GM18517 (cell line): ENCODE measurements at regions not wholly inside any gene's neighbourhood (a gene's known extent, or its start where the extent isn't known, plus 50 kb on each side); places are given as distances from the start of the nearest gene placed in this dataset.
"Not testable (repeated sequence)": the region's sequence is repeated elsewhere in the genome, so short reads cannot be mapped to it uniquely, and the experiment has no call there.

Source experiments
- ATAC-seq: cut with Tn5 transposase; IDR thresholded peaks from one replicate; pipeline ENCODE4 v1.9.1; 2021; ENCODE audit warnings: mild to moderate bottlenecking, moderate library complexity; ENCODE audit not compliant: unreplicated experiment

DNA sequence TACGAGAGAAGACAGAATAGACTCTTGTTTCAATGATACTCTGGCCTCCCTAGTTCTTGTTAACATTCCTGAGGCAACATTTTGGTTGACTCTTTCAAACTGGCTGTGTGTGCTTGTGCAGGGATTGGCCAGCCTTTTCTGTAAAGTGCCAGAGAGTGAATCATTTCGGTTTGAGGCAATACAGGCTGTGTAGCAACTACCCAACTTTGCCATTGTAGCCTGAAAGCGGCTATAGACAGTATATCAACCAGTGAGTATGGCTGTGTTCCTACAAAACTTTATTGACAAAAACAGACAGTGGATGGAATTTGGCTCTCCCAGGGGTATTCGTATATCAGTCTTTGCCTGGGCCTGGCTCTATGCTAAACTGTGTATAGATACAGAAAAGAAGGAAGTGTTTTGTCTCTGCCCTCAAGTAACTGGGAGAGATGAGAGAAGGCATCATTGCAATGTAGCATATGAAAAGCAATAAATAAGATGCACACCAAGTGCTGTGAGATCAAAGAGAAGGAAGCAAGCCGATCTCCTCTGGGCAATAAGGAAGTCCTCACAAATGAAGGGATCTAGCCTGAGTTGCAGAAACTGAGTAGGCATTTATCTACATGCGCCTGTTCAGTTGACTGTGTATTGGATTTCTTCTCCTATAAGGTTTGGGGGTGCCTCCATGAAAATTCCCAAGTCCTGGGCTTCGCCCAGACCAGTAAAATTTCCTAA lies 568.0 kb upstream of the KLF4 start:
- no peak for ATAC-seq

DNA sequence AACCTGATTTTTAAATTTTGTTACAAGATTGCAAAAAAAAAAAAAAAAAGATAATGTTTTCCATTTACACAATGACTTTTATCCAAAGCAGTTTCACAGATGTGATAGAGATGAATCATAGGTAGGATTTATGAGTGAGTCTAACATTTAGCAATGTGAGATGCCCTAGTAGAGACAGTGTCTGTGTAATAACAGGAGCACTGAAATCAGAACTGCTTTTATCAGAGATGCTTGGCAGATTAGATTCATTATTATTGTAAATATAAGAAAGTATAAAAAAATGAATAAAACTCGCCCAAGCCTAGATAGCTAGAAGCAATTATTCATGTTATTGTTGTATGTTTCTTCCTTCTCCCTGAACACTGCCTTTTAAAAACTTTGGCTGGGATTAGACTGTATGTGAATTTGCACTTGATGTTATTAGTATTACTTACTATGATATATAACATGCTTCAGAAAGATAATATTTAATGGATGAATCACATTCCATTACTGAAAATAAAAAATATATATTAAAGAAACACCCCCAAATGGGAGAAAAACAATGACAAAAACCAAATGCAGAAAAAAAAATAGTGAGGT lies 567.3 kb upstream of the KLF4 start:
- no peak for ATAC-seq

DNA sequence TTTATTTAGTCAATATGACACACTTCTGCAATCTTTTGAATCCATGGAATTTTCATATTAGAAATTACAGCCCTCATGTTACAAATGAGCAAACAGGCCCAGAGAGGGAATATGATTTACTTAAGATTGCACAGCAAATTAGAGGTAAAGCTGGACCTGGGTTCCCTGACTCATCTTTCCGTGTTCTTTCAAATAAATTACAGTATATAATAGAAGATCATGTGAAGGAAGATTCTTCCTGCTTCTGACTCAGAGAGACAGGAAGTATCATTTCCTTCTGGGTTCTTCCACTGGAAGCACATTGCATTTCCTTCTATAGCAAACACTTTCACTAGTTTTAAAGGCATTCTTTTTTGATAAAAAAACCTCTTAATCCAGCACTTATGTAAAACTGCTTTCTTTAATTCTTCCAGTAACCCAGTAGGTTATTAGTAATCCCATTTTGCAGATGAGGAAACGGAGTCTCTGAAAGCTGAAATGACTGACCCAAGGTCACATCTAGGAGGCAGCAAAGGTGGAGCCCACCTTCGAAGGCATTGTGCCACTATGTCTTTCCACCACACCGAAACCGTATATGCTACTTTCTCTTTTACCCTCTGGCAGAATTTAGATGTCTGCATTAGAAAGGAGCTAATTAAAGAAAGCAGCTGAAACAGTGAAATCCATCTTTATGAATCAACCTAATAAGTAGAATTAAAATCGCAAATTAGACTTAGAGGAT lies 566.7 kb upstream of the KLF4 start:
- no peak for ATAC-seq

DNA sequence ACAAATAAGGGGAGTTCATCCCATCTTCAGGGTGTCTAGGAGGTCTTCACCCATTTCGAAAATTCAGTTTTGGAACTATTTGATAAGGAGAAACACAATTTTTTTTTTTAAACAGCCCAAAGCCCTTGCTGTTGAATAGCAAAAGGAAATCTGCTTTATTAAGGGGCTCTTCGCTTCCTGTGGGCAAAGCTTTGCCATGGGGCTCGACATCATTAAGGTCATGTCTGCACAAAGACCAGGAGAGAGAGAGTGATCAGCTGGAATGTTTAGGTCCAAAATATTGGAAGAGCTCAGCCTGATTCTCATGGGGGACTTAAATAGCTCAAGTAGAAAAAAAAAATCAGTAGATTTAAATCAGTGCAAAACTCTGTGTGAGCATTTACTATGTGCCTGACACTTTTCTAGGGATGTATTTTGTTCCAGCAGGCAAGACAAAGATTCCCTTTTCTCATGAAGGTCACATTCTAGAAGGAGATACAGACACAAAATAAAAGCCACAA lies 564.6 kb upstream of the KLF4 start:
- ATAC-seq = no peak

DNA sequence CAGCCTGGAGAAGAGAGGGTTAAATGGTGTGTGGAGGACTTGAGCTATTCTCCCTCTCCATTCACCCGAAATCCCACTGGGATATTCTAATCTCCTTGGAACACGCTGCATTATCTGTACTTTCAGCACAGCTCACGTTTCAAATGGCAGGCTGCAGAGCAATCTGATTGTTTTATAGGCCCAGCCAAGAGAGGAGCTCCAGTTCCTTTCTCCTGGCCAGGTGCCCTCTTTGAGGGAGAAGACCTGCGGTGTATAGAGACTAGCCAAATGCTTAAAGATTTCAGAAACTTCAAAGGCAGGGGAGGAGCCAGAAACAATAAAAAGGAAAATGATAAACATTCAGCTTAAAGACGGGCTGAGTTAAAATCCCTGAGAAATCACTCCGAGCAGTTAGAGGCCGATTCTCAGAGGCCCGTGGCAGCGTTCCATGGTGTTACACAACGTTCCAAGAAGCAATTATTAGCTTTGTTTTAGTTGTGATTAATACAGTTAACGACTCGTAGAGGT lies 564.0 kb upstream of the KLF4 start:
- ATAC-seq = no peak

DNA sequence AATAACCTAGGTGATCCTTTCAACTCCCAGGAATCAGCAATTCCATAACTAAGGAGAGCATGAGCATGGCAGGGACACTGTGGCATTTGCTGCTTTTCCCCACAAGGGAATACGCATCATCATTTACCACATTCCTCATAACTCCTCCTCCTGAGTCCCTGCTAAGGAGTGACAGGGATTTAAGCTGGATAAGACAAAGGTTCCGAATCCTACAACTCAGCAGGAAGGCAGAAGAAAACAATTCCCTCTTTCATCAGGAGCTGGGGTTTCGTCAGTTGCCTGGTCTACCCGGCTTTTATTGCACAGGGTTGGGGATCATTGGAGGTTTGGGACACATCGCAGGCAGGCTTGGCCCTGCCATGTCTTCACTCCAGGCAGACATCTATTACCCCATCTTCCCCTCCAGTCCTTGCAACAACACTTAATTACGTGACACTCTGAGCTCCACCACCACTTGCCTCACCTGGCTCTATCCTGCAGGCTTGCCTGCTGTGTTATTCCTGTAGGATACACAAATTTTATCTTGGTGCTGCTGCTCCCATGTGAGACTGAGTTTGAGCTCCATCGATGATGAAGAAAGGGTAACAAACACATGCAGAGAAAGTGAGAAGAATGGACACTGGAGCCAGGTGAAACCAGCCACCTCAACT lies 563.0 kb upstream of the KLF4 start:
- ATAC-seq = no peak

DNA sequence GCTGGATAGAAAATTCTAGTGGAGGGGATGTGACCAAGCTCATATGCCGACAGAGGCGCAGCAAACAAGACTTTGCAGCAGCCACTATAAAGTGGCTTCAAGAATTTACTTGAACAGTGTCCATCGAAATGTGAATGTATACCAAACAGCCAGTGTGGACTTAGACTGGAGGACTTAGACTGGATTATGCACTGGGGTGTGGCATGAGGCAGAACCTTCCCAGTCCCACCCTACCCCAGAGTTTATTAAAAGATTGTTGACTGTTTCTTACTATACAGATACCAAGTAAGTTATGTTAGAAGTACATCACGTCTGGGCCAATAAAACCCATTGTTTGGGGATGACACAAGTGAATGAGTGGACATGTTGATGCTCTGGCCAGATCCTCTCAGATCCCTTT lies 561.3 kb upstream of the KLF4 start:
- no peak for ATAC-seq

DNA sequence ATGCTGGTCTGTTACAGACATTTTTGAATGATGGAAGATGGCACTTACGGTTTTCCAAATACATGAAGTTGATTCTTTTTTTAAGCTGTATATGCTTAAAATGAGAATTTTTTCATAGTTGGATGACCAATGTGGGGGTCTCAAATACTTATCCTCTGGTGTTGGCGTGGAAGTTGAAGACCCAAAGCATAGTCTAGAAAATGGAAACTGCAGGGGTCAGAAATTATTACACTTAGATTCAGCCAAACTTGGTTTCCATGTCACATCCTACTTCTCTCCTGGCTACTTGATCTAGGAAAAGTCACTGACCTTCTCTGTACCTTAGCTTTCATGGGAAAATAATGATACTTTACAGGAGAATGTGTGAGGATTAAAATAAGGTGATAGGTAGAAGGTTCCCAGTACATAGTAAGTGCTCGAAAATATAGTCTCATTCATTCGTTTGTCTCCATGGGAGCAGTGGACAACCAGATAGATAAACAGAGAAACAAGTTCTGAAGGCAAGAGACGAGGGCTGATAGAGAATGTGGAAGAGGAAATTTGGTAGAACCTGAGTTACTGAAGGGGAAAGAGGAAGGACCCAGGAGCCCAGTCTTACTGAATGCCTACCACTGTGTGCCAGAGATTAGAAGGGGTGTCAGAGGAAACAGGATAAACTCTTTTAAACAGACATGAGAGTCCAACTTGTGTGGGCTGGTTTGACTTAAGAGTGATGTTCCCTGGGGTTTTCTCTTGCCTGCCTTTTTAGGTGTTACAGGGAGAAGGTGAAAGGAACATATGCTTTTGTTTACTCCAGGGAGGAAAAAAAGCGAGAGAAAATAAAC lies 560.3 kb upstream of the KLF4 start:
- ATAC-seq = no peak

DNA sequence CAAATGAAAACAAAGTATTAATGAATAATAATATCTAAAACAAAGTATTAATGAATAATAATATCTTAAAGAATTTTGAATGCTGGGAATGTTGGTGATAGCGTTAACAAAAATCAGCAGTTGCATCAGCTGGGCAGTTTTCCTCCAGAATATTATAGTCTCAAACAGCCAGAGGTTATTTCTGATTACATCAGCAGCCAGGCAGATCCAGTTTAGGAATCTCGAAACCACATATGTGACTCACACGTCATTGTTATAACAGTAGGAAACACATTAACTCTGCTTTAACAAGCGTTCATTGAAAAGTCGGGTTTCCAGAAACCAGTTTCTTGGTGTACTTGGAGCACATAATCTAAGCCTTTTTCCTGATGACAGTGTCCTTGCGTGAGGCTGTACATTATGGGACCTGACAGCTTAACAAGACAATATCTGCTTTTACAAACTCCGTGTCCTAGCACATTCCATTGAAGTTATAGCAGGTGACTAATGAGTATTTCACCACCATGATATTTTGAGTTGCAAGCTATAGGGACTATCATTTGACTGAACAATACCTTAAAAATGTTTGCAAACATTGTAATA lies 559.5 kb upstream of the KLF4 start:
- no peak for ATAC-seq

DNA sequence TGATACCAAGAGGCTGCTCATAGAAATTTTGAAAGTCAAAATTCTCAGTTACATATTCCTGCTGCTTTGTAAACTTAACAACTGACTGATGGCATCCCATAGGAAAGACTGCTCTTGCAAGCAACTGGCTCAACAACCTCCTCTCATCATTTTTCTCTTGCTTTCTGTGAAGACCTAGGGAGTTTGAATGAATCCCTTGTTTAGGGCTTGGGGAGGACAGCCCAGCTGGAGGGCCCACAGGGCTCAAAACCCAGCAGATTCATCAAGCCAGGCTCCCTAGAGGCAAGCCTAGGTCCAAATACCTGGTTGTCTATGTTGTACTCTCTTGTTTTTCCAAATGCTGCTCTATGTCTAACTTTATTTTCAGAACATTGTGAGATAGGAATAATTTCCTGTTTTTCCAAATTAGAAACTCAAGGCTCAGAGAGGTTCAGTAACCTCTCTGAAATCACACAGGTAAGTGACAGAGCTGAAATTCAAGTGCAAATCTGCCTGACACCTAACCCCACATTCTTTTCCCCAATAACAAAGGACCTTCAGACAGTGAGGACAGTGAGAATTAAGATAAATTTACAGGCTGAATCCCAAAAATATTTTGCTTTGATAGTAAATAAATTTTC lies 558.9 kb upstream of the KLF4 start:
- no peak for ATAC-seq

DNA sequence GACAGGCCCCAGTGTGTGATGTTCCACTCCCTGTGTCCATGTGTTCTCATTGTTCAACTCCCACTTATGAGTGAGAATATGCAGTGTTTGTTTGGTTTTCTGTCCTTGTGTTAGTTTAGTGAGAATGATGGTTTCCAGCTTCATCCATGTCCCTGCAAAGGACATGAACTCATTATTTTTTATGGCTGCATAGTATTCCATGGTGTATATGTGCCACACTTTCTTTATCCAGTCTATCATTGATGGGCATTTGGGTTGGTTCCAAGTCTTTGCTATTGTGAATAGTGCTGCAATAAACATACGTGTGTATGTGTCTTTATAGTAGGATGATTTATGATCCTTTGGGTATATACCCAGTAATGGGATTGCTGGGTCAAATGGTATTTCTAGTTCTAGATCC lies 558.2 kb upstream of the KLF4 start:
- not testable (repeated sequence) for ATAC-seq

DNA sequence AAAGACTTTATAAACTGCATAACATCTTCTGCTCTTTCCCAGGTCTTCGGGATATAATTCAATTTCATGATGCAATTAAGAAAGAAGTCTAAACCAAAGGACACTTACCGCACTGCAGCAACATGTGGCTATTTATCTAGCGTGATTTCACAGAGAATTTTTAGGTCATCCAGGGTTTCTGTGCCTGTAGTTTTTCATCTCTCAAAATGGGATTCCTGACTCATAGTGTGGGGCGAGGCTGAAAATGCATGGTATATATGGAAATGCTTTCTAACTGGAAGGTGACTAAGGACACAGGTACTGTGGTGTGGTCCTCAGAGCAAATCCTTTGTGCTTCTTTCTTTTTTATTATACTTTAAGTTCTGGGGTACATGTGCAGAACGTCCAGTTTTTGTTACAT lies 557.7 kb upstream of the KLF4 start:
- ATAC-seq = no peak

DNA sequence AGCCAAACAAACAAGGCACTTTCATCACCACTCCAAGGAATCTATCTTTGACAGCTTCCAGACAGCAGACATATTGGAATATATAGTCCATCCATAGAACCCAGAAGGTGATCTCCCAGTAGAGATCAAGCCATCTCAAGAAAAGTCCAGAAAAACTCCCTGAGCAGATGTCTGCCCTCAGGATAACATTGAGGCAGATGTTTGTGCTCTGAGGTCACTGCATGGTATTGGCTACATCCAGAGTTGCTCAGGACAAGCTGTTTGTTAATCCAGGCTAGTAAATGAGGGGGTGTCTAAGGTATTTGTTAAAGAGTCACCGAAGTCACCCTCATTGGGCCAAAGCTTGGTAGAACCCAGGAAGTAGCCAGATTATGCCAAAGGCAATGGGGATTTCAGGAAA lies 556.3 kb upstream of the KLF4 start:
- no peak for ATAC-seq

DNA sequence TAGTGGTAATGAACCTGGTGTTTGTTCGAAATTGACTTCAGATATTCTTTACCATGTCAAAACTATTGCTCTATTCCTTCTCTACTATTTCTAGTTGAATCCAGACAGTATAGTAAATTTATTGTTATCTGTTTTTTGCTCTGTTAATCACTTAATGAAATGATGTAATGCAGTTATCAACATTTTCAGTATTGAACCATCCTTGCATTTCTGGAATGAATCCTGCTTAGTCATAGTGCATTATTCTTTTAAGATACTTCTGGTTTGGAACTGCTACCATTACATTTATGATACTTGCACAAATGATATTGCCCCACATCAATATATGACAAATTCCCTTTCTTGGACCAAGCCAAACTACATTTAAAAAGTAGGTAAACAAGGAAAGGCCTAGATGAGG lies 554.0 kb upstream of the KLF4 start:
- ATAC-seq = no peak

DNA sequence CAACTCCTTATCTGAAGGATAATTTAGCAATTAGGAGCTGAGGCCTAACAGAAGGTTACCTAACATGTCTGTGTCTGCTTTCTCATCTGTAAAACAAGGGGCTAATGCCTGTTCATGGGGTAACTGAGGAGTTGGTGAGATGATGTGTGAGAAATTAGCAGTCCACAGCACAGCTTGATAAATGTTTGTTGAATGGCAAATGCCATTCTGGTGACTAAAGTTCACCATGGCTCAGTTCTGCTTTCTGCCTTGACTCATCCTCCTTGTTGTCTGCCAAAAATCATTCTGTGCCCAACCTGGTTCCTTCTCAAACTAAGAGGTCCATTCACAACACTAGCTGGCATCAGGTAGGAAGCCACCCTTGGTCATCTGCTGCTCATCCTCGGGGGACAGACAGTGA lies 552.0 kb upstream of the KLF4 start:
- ATAC-seq = no peak

DNA sequence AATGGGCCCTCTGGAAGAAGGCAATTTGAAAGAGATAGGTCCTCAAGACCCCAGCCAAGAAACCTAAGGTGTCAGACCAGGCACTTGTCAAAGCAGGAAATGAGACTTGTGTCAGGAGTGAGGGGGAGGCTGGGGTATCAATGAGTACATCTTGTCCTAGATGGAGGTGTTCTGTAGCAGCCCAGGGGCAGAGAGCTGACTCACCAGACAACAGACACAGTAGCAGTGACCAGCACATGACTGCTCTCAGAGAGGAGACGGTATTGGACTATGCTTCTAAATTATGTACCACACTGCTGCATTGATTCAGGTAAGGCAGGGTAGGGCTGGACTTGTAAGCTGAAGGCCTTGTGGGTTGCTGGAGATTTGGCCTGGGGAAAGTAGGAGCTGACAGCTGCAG lies 551.2 kb upstream of the KLF4 start:
- no peak for ATAC-seq

DNA sequence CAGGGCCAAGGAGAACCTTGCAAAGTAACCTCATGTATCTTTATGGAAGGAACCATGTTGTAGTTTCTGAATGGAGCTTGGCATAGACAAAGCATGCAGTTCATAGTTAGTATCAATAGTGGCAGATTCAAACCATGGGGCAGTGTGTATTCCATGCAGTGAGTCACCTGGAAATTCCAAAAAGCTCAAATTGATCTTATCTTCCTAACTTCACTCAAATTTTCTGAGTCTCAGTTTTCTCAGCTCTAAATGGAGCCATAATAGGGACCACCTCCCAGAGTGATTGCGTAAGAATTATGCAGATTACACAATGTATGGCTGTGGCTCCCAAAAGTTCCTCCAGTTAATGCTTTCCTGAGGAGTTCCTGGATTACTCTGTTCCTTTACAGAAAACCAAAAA lies 549.9 kb upstream of the KLF4 start:
- no peak for ATAC-seq

DNA sequence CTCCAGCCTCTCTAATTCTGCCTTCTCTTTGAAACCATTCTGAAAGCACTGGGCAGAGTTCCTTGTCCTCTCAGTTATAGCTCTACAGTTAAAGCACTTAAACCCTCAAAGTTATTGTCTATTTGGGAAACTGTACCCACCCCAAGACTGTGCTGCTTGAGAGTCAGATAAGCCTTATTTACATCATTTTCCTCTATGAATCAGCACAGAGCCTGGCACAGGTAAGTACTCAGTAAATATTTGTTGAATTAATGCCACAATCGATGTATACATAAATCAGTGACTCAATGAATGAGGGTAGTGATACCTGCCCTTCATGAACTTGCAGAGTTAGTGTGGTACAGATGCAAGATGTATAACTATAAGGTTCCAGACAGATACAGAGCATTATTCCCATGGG lies 549.4 kb upstream of the KLF4 start:
- no peak for ATAC-seq

DNA sequence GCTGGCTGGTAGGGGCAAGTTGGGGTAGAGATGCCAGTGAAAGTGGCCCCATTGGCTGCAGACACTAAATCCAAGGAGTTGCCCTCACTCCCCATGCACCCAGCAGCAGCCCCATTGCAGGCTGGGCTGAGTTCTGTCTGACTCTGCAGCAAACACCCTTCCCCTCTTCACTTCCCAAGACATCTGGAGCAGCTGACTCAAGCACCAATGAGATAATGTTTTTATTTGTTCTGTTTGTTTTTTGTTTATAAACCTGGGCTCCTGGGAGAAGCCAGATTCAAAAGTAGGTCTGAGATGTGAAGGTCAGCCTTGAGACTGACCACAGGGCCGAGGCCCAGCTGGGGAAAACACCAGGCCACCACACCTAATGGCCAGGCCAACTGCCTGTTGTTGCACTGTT lies 545.9 kb upstream of the KLF4 start:
- no peak for ATAC-seq
